Thoracic aorta (tissue), 2 donors: ENCODE measurements at regions not wholly inside any gene's neighbourhood (a gene's known extent, or its start where the extent isn't known, plus 50 kb on each side); places are given as distances from the start of the nearest gene placed in this dataset.
"Not testable (repeated sequence)": the region's sequence is repeated elsewhere in the genome, so short reads cannot be mapped to it uniquely, and the experiment has no call there.

Source experiments
- ATAC-seq: fragments of 150-250 bp; one replicate; pipeline ENCODE4 v1.8.0; 2017; ENCODE audit warnings: low read depth; ENCODE audit not compliant: insufficient number of reproducible peaks, low FRiP score
- DNase-seq: peaks from one replicate; pipeline ENCODE4 v3.0.0-alpha.2; 2020; ENCODE audit warnings: low spot score
- H3K27ac ChIP-seq, 2 donors: fragments of 200-600 bp; sonication (generic); 1 replicate in 1 of 2; 2 replicates in 1 of 2; pipeline ENCODE4 v1.5.1; 2016; ENCODE audit warnings: mild to moderate bottlenecking in 2 of 2, moderate library complexity in 2 of 2
- H3K27me3 ChIP-seq: fragments of 200-600 bp; sonication (generic); replicated peaks from 2 replicates; pipeline ENCODE4 v1.6.0; 2016; ENCODE audit warnings: mild to moderate bottlenecking; ENCODE audit not compliant: insufficient read depth
- H3K36me3 ChIP-seq: fragments of 200-600 bp; sonication (generic); one replicate; pipeline ENCODE4 v1.5.1; 2016
- H3K4me1 ChIP-seq, 2 donors: fragments of 200-600 bp; sonication (generic); 1 replicate in 1 of 2; 2 replicates in 1 of 2; pipeline versions ENCODE4 v1.5.1 to v1.6.0; 2016; ENCODE audit warnings: low read depth in 2 of 2, mild to moderate bottlenecking in 1 of 2; ENCODE audit not compliant: control insufficient read depth in 1 of 2
- H3K4me3 ChIP-seq: fragments of 200-600 bp; sonication (generic); 2 replicates; pipeline ENCODE4 v1.5.1; 2016; ENCODE audit warnings: mild to moderate bottlenecking
- H3K9me3 ChIP-seq: fragments of 200-600 bp; sonication (generic); 2 replicates; pipeline ENCODE4 v1.5.1; 2016
- TF ChIP-seq, protein P1 (sequence below): fragments of 200-600 bp; sonication (generic); IDR thresholded peaks from one replicate; pipeline ENCODE4 v1.5.1; 2019; ENCODE audit warnings: antibody characterized with exemption

DNA sequence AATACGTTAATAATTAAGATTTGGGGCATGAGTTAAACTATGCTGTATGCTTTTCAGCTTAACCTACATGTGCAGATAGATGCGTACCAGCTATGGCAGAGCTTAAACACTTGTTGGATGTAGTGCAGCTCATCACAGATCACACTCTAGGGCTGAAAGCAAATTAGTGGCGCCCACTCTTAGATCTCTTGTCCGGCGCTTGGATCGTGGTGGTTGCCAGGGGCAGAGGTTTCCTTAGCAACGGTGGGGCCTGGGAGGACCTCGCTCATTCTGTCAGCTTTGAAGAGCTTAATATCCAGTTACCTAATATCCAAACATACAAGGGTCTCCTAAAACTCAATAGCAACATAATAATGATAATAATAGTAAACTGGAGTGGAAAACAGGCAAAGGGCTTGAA, 548.2 kb upstream of the PFKP start:
- H3K4me1 ChIP-seq: no peaks in the 10 kb centered on the region
- TF ChIP-seq, protein P1, sequence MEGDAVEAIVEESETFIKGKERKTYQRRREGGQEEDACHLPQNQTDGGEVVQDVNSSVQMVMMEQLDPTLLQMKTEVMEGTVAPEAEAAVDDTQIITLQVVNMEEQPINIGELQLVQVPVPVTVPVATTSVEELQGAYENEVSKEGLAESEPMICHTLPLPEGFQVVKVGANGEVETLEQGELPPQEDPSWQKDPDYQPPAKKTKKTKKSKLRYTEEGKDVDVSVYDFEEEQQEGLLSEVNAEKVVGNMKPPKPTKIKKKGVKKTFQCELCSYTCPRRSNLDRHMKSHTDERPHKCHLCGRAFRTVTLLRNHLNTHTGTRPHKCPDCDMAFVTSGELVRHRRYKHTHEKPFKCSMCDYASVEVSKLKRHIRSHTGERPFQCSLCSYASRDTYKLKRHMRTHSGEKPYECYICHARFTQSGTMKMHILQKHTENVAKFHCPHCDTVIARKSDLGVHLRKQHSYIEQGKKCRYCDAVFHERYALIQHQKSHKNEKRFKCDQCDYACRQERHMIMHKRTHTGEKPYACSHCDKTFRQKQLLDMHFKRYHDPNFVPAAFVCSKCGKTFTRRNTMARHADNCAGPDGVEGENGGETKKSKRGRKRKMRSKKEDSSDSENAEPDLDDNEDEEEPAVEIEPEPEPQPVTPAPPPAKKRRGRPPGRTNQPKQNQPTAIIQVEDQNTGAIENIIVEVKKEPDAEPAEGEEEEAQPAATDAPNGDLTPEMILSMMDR: no peak
- no peak overlapping the region for H3K4me3 ChIP-seq
- H3K36me3 ChIP-seq: no peaks in the 10 kb centered on the region
- H3K27me3 ChIP-seq: no peaks in the 10 kb centered on the region
- H3K9me3 ChIP-seq: no peaks in the 10 kb centered on the region
- no peak overlapping the region for H3K27ac ChIP-seq
- no peak for DNase-seq
- ATAC-seq: no peak

DNA sequence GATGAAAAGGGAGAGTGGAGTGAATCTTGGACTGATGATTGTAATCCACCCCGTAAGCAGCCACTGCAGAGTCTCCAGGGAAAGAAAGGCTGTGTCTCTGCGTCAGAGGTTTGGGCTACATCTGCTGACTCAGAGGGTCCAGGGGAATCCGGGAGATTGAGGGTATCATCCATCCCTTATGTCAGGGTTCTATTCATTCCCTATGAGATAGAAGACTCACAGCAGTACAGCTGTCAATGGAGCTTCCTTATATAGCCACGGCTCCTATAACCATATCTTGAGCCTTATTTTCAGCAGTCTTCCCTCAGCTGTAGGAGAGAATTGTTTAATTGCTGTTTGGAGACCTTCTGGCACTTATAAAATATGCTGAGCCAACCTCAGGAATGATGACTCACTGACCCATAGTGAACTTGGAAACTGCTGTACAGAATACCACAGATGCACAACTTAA, 558.2 kb upstream of the PFKP start:
- H3K36me3 ChIP-seq: no peaks in the 10 kb centered on the region
- no peaks in the 10 kb centered on the region for H3K27me3 ChIP-seq
- no peak overlapping the region for H3K27ac ChIP-seq
- no peaks in the 10 kb centered on the region for H3K9me3 ChIP-seq
- no peak for DNase-seq
- no peak for ATAC-seq
- TF ChIP-seq, protein P1: no peak
- no peaks in the 10 kb centered on the region for H3K4me1 ChIP-seq
- H3K4me3 ChIP-seq: no peak overlapping the region

DNA sequence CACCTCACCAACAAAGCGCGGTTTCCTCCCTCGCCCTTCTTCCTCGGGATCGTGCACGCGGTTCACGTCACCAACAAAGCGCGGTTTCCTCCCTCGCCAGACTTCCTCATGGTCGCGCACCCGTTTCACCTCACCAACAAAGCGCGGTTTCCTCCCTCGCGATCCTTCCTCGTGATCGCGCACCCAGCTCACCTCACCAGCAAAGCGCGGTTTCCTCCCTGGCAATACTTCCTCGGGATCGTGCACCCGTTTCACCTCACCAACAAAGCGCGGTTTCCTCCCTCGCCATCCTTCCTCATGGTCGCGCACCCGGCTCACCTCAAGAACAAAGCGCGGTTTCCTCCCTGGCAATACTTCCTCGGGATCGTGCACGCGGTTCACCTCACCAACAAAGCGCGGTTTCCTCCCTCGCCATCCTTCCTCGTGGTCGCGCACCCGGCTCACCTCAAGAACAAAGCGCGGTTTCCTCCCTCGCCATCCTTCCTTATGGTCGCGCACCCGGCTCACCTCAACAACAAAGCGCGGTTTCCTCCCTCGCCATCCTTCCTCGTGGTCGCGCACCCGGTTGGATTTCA, 565.9 kb upstream of the PFKP start:
- ATAC-seq, DNase-seq, H3K27ac ChIP-seq, H3K36me3 ChIP-seq, H3K9me3 ChIP-seq, H3K4me3 ChIP-seq, H3K27me3 ChIP-seq, H3K4me1 ChIP-seq: not testable (repeated sequence)

DNA sequence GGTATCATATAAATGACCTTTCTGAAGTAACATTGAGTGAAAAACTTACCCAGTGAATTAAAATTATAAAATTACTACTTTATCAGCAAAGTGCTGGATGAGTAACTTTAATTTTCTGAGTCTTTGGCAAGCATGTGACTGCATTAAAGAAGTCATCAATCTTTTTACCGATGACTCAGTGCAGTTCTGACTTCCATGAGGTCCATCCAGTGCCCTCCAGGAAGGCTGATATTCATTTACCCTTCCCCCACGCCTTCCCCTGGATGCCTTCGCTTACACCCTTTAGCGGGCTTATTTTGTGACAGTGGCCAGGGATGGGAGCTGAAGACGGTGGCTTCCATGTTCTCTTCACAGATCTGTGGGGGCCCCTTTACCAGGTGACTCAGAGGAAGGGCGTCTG, 572.9 kb upstream of the PFKP start:
- Histone ChIP-seq H3K36me3 (no peaks in the 10 kb centered on the region), H3K4me1 (no peaks in the 10 kb centered on the region), H3K27ac (no peak overlapping the region), H3K4me3 (no peak overlapping the region), H3K9me3 (no peaks in the 10 kb centered on the region), H3K27me3 (no peaks in the 10 kb centered on the region)
- TF ChIP-seq, protein P1: no peak
- DNase-seq: no peak
- ATAC-seq: no peak

DNA sequence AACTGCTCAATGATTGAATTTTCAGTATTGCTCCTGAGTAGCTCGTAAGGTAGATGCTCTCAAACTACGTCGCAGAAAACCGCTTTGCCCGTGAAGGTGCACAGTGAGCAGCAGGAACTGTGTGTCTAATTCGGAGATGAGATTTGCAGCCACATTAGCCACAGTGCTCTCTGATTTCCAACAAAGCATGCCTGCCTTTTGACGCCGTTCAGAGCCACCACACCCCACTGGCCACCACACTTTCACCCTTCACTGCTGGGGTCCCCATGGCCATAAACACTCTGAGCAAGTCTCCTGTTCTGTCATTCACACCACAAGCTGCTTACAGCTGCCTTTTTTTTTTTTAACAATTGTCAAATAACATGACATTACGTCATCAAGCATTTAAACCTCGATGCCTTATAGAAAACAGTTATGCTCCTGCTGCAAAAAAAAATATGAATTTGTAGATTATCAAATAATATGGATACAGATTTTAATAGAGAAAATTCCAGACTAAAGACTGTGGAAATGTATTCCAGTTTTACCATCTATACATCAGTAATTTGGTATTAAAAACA, 578.8 kb upstream of the PFKP start:
- Histone ChIP-seq H3K27me3 (no peaks in the 10 kb centered on the region), H3K36me3 (no peaks in the 10 kb centered on the region), H3K9me3 (no peaks in the 10 kb centered on the region), H3K27ac (no peak overlapping the region), H3K4me3 (no peak overlapping the region), H3K4me1 (no peaks in the 10 kb centered on the region)
- TF ChIP-seq, protein P1: no peak
- DNase-seq (no peak), ATAC-seq (no peak)

DNA sequence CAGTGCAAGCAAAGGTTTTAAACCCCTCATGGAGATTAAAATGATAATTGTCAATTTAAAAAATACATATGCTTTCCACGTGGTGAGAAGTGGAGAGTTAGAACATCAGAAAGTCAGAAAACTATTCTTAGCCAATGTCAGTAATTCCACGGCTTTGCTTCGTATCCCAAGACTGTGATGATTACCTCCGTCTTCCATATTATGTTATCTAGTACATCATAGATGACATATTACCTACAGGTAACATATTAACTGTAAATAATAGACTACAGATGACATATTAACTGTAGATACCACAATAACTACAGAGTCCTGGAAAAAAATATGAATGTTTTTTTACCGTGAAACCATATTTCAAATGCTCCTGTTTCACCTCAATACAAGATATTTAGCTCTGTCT, 579.4 kb upstream of the PFKP start:
- Histone ChIP-seq H3K4me3 (no peak overlapping the region), H3K36me3 (no peaks in the 10 kb centered on the region), H3K27me3 (no peaks in the 10 kb centered on the region), H3K27ac (no peak overlapping the region), H3K9me3 (no peaks in the 10 kb centered on the region), H3K4me1 (no peaks in the 10 kb centered on the region)
- ATAC-seq (no peak), DNase-seq (no peak)
- TF ChIP-seq, protein P1: no peak
